ENCODE measurements at regions not wholly inside any gene's neighbourhood (a gene's known extent, or its start where the extent isn't known, plus 50 kb on each side); places are given as distances from the start of the nearest gene placed in this dataset.

GRCh38 chr4:159592898-159593556 is 490.1 kb downstream of the RAPGEF2 start:
- ChIA-PET CTCF (no interaction called here), POLR2A (no interaction called here)
- 40% methylated on average over 1 of the region's 2 CpGs for WGBS (ENCODE audit: insufficient coverage)
- no peak for TF ChIP-seq CTCF (IDR thresholded peaks at IDR 0.05)
- TF ChIP-seq EZH2 (IDR thresholded peaks at IDR 0.05; ENCODE audit: borderline replicate concordance, insufficient read depth, low read depth, low read length, poor library complexity, severe bottlenecking): no peak
- no peak overlapping the region for H3K4me3 ChIP-seq (ENCODE audit: control extremely low read depth in 1 of 5, extremely low read depth in 1 of 5, insufficient read depth in 1 of 5, low read depth in 2 of 5, low read length in 4 of 5)
- no peak overlapping the region for H2AFZ ChIP-seq (ENCODE audit: insufficient read depth, low read depth, low read length, poor library complexity, severe bottlenecking)
- Mint-ChIP-seq H3K27ac (no peak overlapping the region), H3K4me1 (no peaks in the 10 kb centered on the region), H3K9me3 (ENCODE audit: insufficient read depth) (no peaks in the 10 kb centered on the region), H3K27me3 (no peaks in the 10 kb centered on the region), H3K4me3 (no peak overlapping the region)
- intact Hi-C loops (cut with micrococcal nuclease): no loop called here
- H3K36me3 ChIP-seq (replicated peaks in 1 of 2; ENCODE audit: control extremely low read depth in 1 of 2, control insufficient read depth in 1 of 2, extremely low read depth in 1 of 2, insufficient read depth in 2 of 2, low read length in 1 of 2): no peaks in the 10 kb centered on the region
- no peaks in the 10 kb centered on the region for H3K79me2 ChIP-seq (ENCODE audit: control insufficient read depth, insufficient read depth, low read length)
- H3K4me1 ChIP-seq (ENCODE audit: control insufficient read depth in 2 of 2, insufficient read depth in 2 of 2, low read length in 2 of 2): no peaks in the 10 kb centered on the region
- no peak for ATAC-seq (ENCODE audit: low read depth)
- H4K20me1 ChIP-seq (ENCODE audit: control insufficient read depth, insufficient read depth, low read length, poor library complexity, severe bottlenecking): no peaks in the 10 kb centered on the region
- no peak for DNase-seq
- H3K27ac ChIP-seq (ENCODE audit: low read length in 2 of 2): no peak overlapping the region
- no peaks in the 10 kb centered on the region for H3K27me3 ChIP-seq (replicated peaks in 1 of 4; ENCODE audit: control extremely low read depth in 1 of 4, control insufficient read depth in 3 of 4, insufficient read depth in 4 of 4, low read length in 3 of 4)
- no peaks in the 10 kb centered on the region for H3K9me3 ChIP-seq (ENCODE audit: control extremely low read depth in 1 of 3, control insufficient read depth in 2 of 3, insufficient read depth in 1 of 3, low read length in 2 of 3)
- H3K4me2 ChIP-seq (replicated peaks; ENCODE audit: low read depth, low read length, poor library complexity, severe bottlenecking): no peak overlapping the region
- no peak overlapping the region for H3K9ac ChIP-seq (ENCODE audit: low read length)

GRCh38 chr4:159593681-159594080 is 490.8 kb downstream of the RAPGEF2 start:
- no peak overlapping the region for H2AFZ ChIP-seq (ENCODE audit: insufficient read depth, low read depth, low read length, poor library complexity, severe bottlenecking)
- Mint-ChIP-seq H3K9me3 (ENCODE audit: insufficient read depth) (no peaks in the 10 kb centered on the region), H3K27ac (no peak overlapping the region), H3K4me1 (no peaks in the 10 kb centered on the region), H3K4me3 (no peak overlapping the region), H3K27me3 (no peaks in the 10 kb centered on the region)
- H3K9me3 ChIP-seq (ENCODE audit: control extremely low read depth in 1 of 3, control insufficient read depth in 2 of 3, insufficient read depth in 1 of 3, low read length in 2 of 3): no peaks in the 10 kb centered on the region
- intact Hi-C loops (cut with micrococcal nuclease): no loop called here
- CTCF ChIA-PET: no interaction called here
- no peaks in the 10 kb centered on the region for H3K27me3 ChIP-seq (replicated peaks in 1 of 4; ENCODE audit: control extremely low read depth in 1 of 4, control insufficient read depth in 3 of 4, insufficient read depth in 4 of 4, low read length in 3 of 4)
- DNase-seq: no peak
- no peak overlapping the region for H3K9ac ChIP-seq (ENCODE audit: low read length)
- no peaks in the 10 kb centered on the region for H3K36me3 ChIP-seq (replicated peaks in 1 of 2; ENCODE audit: control extremely low read depth in 1 of 2, control insufficient read depth in 1 of 2, extremely low read depth in 1 of 2, insufficient read depth in 2 of 2, low read length in 1 of 2)
- no peak for TF ChIP-seq CTCF (IDR thresholded peaks at IDR 0.05)
- no peak for TF ChIP-seq EZH2 (IDR thresholded peaks at IDR 0.05; ENCODE audit: borderline replicate concordance, insufficient read depth, low read depth, low read length, poor library complexity, severe bottlenecking)
- H3K27ac ChIP-seq (ENCODE audit: low read length in 2 of 2): no peak overlapping the region
- no peaks in the 10 kb centered on the region for H3K4me1 ChIP-seq (ENCODE audit: control insufficient read depth in 2 of 2, insufficient read depth in 2 of 2, low read length in 2 of 2)
- POLR2A ChIA-PET: no interaction called here
- 13% methylated on average over 1 of the region's 4 CpGs for WGBS (ENCODE audit: insufficient coverage)
- no peaks in the 10 kb centered on the region for H3K79me2 ChIP-seq (ENCODE audit: control insufficient read depth, insufficient read depth, low read length)
- H4K20me1 ChIP-seq (ENCODE audit: control insufficient read depth, insufficient read depth, low read length, poor library complexity, severe bottlenecking): no peaks in the 10 kb centered on the region
- no peak for ATAC-seq (ENCODE audit: low read depth)
- H3K4me3 ChIP-seq (ENCODE audit: control extremely low read depth in 1 of 5, extremely low read depth in 1 of 5, insufficient read depth in 1 of 5, low read depth in 2 of 5, low read length in 4 of 5): no peak overlapping the region
- no peak overlapping the region for H3K4me2 ChIP-seq (replicated peaks; ENCODE audit: low read depth, low read length, poor library complexity, severe bottlenecking)

All from B cell (primary cell).